Neutrophil (primary cell): ENCODE measurements at regions not wholly inside any gene's neighbourhood (a gene's known extent, or its start where the extent isn't known, plus 50 kb on each side); places are given as distances from the start of the nearest gene placed in this dataset.

ENCODE experiments used
- H3K27ac ChIP-seq: fragments of 200-600 bp; sonication (generic); 2 replicates; pipeline ENCODE4 v1.5.1; 2016; ENCODE audit warnings: mild to moderate bottlenecking, moderate library complexity
- H3K27me3 ChIP-seq: fragments of 200-600 bp; sonication (generic); 2 replicates; pipeline ENCODE4 v1.6.0; 2016; ENCODE audit warnings: mild to moderate bottlenecking
- H3K36me3 ChIP-seq: fragments of 200-600 bp; sonication (generic); 2 replicates; pipeline ENCODE4 v1.5.1; 2017
- H3K4me1 ChIP-seq, 2 experiments: fragments of 200-600 bp in 1 of 2; sonication (generic) in 1 of 2; 1 replicate in 1 of 2; 2 replicates in 1 of 2; pipeline versions ENCODE4 v1.5.1 to v1.6.1; 2013 to 2016; ENCODE audit warnings: low read depth in 1 of 2, low read length in 1 of 2, mild to moderate bottlenecking in 1 of 2, moderate library complexity in 1 of 2; ENCODE audit not compliant: control insufficient read depth in 1 of 2, insufficient read depth in 1 of 2
- H3K4me3 ChIP-seq, 2 experiments: fragments of 200-600 bp in 1 of 2; sonication (generic) in 1 of 2; 1 replicate in 1 of 2; 2 replicates in 1 of 2; pipeline ENCODE4 v1.5.1; 2013 to 2016; ENCODE audit warnings: low read depth in 1 of 2, low read length in 1 of 2, mild to moderate bottlenecking in 1 of 2, moderate library complexity in 1 of 2
- H3K9me3 ChIP-seq: fragments of 200-600 bp; sonication (generic); 2 replicates; pipeline ENCODE4 v1.5.1; 2016
- CTCF ChIP-seq: fragments of 200-600 bp; sonication (generic); IDR thresholded peaks from 2 replicates; pipeline ENCODE4 v1.5.1; 2016; ENCODE audit warnings: antibody characterized with exemption

- H3K9me3 ChIP-seq: no peaks in the 10 kb centered on the region
- H3K4me1 ChIP-seq: no peaks in the 10 kb centered on the region
- H3K4me3 ChIP-seq: no peak overlapping the region
- no peak overlapping the region for H3K27ac ChIP-seq
- TF ChIP-seq CTCF: no peak
- no peaks in the 10 kb centered on the region for H3K36me3 ChIP-seq
- no peaks in the 10 kb centered on the region for H3K27me3 ChIP-seq
These were observed 547.5 kb downstream of the VRK1 start for GRCh38 chr14:97344666-97345065.

GRCh38 chr14:97346675-97347074, 549.5 kb downstream of the VRK1 start:
- H3K4me3 ChIP-seq: no peak overlapping the region
- H3K27ac ChIP-seq: no peak overlapping the region
- H3K9me3 ChIP-seq: no peaks in the 10 kb centered on the region
- H3K36me3 ChIP-seq: no peaks in the 10 kb centered on the region
- no peaks in the 10 kb centered on the region for H3K4me1 ChIP-seq
- peaks cover 10% of the 10 kb centered on the region for H3K27me3 ChIP-seq
- TF ChIP-seq CTCF: no peak

DNA sequence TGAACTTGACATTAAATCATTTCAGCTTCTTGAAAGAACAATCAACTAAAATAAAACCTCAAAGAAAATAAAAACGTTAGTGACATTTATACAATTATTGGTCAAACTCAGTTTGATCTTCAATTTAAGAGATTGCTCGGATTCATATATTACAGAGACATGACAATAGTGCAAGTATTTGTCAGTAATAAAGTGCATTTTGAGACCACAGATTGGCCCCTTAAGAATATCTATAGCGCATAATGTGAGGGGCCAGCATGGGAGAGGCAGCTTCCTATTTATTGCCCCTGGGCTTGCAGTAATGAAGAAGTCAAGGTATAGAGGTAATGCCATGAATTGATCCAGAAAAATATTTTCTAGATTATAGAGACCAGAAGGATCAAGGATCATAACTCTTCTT, 552.3 kb downstream of the VRK1 start:
- no peak overlapping the region for H3K27ac ChIP-seq
- H3K9me3 ChIP-seq: no peaks in the 10 kb centered on the region
- no peak for TF ChIP-seq CTCF
- no peaks in the 10 kb centered on the region for H3K36me3 ChIP-seq
- peaks cover 11% of the 10 kb centered on the region for H3K27me3 ChIP-seq
- H3K4me1 ChIP-seq: no peaks in the 10 kb centered on the region
- H3K4me3 ChIP-seq: no peak overlapping the region

DNA sequence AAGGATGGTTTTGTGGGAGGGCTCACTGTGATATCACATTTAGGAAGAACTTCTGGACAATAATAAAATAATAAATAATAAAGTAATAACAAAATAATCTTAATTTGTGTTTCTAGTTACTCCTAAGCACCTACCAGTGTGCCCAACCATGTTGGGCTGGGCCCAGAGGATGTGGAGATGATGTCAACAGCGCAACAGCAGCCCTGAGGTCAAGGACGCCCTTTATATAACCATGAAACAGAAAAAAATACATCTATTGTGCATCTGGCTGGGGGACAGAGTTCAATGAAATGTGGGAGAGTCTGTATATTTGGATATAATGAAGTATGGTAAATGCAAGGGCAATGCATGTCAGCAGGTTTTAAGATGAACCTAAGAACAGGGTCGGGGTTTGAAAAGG, 552.8 kb downstream of the VRK1 start:
- no peak for TF ChIP-seq CTCF
- H3K9me3 ChIP-seq: no peaks in the 10 kb centered on the region
- H3K36me3 ChIP-seq: no peaks in the 10 kb centered on the region

GRCh38 chr14:97350415-97350814, 553.2 kb downstream of the VRK1 start:
- no peaks in the 10 kb centered on the region for H3K4me1 ChIP-seq
- H3K27me3 ChIP-seq: peaks cover 11% of the 10 kb centered on the region
- TF ChIP-seq CTCF: no peak
- H3K9me3 ChIP-seq: no peaks in the 10 kb centered on the region
- H3K4me3 ChIP-seq: no peak overlapping the region
- H3K36me3 ChIP-seq: no peaks in the 10 kb centered on the region
- H3K27ac ChIP-seq: no peak overlapping the region

More for the DNA sequence above, 552.8 kb downstream of the VRK1 start:
- Histone ChIP-seq H3K4me1 (no peaks in the 10 kb centered on the region), H3K27me3 (peaks cover 11% of the 10 kb centered on the region), H3K4me3 (no peak overlapping the region), H3K27ac (no peak overlapping the region)
